Stimulated activated naive CD4-positive, alpha-beta T cell treated with Interleukin-2 at 50 U/mL for 16 hours (primary cell): ENCODE measurements at regions not wholly inside any gene's neighbourhood (a gene's known extent, or its start where the extent isn't known, plus 50 kb on each side); places are given as distances from the start of the nearest gene placed in this dataset.

Experiments
- DNase-seq: peaks from one replicate; lab custom pipeline; 2025; lab: John Stamatoyannopoulos, UW

GRCh38 chr22:25350551-25350971, 131.1 kb downstream of the CRYBB2 start:
- DNase-seq: no peak

GRCh38 chr22:25351631-25352293, 132.3 kb downstream of the CRYBB2 start:
- DNase-seq: no peak

GRCh38 chr22:25352294-25352680, 132.8 kb downstream of the CRYBB2 start:
- no peak for DNase-seq

GRCh38 chr22:25353516-25354445, 134.3 kb downstream of the CRYBB2 start:
- DNase-seq: no peak

DNA sequence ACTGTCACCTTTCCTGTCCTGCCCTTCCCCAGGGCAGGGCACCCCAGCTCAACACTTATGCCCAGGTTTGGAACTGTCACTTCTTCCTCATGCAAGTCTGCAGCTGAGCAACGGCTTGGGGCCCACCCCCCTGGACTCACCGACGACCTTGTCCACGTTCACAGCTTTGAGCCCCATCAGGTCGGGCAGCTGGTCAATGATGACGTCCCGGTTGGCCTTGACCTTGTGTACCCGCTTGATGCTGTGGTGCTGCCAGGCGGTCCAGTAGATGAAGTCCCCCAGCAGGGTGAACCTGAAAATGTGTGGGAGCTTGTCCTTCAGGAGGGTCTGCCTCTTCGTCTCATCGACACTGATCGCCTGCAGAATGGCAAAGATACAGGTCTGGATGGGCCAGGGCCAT, 135.0 kb downstream of the CRYBB2 start:
- no peak for DNase-seq

DNA sequence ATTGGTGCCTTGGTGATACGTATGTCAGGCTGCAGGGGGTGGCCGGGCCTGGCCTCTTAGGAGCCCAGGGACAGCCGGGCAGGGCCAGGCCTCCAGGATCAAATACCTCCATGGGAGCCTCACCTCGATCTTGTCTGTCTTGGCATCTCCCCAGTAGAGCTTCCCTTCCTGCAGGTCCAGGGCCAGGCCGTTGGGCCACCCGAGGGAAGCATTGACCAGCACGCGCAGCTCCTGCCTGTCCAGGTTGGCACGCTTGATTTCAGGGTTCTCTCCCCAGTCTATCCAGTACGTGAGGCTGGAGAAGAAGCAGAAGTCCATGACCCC, 137.7 kb downstream of the CRYBB2 start:
- DNase-seq: no peak

GRCh38 chr22:25357606-25358420, 138.4 kb downstream of the CRYBB2 start:
- no peak for DNase-seq

DNA sequence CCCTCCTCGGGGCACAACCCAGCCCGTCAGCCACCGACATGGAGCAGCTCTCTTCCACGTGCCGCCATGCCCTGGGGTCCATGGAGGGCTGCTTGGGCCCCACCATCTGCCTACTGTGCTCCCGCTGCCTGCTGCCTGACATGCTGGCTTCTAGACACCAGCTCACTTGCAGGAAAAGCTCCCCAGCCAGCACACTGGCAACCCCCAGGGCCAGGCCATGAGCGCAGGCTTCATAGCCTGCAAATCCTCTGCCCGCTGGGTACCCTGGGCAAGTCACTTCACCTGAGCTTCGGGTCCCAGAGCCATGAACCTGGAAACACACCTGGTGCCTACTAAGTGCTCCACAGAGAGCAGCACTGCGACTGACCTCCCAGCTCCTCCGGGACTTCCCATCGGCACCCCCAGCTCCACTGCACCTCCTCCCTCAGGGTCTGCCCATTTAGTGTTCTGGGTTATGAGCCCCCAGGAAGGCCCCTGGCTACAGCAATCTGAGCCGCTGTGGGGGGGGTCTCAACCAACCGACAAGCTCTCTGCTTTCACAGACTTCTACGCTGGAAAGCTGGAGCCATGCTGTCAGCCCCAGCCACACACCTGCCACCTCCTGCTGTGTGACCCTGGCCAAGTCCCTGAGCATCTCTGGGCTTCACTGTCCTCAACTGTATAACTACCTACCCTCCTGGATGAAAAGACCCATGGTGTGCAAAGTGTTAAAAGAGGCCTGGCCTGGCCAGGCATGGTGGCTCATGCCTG, 139.2 kb downstream of the CRYBB2 start:
- no peak for DNase-seq

DNA sequence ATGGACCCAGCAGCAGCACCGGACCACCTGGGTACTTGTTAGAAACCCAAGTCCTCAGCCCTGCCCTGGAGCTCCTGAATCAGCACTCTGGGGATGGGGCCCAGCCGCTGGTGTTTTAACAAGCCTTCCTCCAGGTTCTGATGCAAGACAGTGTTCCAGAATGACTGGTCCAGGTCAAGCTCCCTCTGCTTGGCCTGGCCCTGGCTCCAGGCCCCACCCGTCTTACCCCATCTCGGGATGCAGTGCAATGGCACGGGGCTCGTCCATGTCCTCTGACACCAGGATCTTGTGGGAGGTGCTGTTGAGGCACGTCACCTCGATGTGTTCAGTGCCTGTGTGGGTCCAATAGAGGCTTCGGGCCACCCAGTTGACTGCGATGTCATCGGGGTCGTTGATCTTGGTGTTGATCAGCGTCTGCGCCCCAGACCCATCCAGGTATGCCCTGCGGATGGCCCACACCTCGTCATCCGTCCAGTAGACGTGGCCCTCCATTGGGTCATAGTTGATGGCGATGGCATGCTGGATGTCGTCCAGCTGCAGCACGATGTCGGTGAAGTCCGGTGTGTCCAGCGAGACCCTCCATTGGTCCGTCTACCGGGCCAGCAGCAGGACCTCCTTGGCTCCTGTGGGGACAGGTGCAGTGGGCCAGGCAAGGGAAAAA, 140.3 kb downstream of the CRYBB2 start:
- no peak for DNase-seq

DNA sequence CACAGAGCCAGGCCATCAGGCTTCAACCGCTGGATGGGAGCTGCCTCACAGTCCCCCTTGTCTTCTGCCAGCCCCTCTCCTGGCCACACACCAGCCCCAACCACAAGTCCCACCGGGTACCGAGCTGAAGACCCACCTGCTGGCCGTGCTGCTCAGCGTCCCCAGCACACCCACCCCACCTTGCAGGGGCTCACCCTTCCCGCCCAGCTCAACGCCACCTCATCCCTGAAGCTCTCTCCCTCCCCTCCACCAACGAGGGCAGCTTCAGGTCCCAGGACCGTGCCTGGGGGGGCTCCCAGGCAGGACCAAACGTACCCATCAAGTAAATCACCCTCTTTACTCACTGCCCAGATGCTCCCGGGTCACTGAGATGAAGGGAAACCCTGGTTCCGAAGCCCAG, 141.0 kb downstream of the CRYBB2 start:
- DNase-seq: no peak

GRCh38 chr22:25360891-25361645, 141.6 kb downstream of the CRYBB2 start:
- no peak for DNase-seq

DNA sequence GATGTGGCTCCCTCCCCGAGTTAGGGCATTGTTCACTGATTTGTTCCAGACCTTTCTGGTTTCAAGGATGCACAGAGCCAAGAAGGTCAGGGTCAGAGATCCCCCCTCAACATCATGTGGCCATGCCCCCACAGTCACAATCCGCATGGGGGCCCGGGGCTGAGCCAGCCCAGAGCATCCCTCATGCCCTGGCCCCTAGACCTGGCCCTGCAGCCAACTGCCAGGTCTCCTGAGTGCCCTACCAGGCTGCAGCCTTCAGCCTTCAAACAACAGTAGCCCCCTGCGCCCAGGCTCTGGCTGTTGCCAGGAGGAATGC, 142.4 kb downstream of the CRYBB2 start:
- no peak for DNase-seq

DNA sequence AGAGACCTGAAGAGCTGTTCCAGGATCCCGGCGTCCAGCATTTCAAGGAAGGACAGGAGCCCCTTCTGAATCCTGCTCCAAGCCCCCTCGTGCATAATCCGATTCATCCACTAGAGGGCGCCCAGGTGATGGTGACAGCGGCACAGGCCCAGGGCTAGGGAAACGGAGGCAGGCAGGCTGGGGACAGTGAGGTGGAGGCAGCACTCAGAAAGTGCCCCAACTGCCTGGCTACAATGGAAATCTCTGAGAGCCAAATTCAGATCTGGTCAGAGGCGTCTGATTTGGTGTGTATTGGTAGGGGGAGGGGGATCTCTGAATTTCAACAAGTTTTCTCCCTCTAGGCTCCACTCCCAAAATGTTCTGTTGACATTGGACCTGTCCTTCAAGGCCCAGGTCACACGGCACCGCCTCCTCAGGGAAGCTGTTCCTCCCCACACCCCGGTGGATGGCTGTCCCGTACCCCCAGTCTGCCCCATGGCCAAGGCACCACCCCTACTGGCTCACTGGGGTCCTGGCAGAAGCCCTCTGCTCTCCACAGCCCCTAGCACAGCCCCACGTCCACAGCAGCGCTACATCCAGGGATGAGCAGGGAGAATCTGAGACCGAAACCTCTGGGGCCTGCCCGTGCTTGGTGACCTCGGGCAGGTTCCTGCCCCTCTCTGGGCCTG, 142.9 kb downstream of the CRYBB2 start:
- peak; percentile 58 for DNase-seq

DNA sequence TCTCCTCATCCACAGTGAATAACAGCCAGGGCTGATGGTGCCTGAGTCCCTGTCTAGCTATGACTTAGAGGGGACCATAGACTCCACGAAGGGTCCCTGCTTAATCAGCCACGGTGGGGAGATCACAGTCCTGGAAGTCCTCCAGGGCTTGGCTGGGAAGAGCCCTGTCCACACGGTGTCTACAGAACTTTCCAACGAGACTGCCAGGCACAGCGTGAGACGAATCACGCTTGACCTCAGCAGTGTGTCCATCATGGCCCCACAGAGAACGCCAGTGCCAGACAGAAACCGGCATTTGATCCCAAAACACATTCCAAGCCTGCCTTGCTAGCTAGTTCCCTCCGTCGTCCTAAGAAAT, 143.4 kb downstream of the CRYBB2 start:
- DNase-seq: no peak

GRCh38 chr22:25363474-25363873, 144.0 kb downstream of the CRYBB2 start:
- DNase-seq: no peak

- no peak for DNase-seq
Observed at GRCh38 chr22:25364281-25364680, 144.8 kb downstream of the CRYBB2 start.

GRCh38 chr22:25364736-25365241, 145.3 kb downstream of the CRYBB2 start:
- no peak for DNase-seq

DNA sequence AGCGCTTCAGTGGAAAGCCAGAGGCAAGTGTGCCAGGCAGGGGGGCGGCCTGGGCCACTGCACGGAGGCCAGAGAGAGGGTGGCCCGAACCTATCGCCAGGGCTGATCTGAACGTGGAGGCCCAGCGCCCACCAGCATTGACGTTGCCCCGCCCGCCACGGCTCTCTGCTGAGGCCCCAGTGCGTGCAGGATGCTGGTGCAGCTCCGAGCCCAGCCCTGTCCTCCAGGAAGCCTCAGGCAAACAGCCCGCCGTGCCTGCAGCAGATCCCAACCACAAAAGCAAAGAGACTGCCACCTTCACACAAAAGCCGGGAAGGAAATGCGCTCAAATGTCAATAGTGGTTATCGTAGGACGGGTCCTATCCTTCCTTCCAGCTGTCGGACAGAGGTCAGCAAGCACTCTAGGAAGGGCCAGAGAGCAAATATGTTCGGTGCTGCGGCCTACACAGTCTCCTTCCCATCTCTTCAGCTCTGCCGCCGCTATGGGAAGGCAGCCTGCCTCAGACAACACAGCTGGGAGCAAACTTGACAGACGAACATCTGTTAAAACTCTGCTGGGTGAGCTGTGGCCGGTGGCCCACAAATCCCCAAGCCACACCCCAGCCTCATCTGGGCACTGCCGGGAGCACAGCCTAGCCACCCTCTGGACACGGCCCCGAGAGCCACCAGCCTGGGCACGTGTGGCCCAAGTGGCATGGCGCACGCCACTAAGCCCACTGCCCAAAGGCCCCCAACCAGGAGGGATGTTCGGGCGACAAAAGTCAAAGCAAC, 146.2 kb downstream of the CRYBB2 start:
- no peak for DNase-seq

DNA sequence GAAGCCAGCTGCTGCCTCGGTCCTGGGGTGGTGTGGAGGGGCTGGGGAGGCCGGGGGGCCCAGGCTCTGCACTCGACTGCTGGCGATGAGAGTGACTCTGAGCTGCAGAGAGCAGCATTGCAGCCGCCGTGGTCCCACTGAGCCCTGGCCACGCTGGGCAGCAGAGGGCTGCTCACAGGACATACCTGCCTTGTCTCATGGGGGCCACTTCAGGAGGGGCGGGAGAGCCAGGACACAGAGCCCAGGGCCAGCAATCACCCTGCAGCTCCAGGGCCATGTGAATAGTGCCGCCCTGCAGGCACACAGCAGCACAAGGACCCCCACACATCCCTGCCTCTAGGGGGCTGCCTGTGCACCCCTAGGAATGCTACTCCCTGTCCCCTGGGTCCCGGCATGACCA, 147.0 kb downstream of the CRYBB2 start:
- DNase-seq: no peak
